ENCODE measurements at regions not wholly inside any gene's neighbourhood (a gene's known extent, or its start where the extent isn't known, plus 50 kb on each side); places are given as distances from the start of the nearest gene placed in this dataset.

GRCh38 chr1:8084913-8085312 is 58.8 kb upstream of the ERRFI1 start:
- Histone ChIP-seq H3K9me2 (replicated peaks; ENCODE audit: insufficient read depth) (no peaks in the 10 kb centered on the region), H3K27me3 (no peaks in the 10 kb centered on the region), H3K9me3 (ENCODE audit: low read depth) (no peaks in the 10 kb centered on the region), H3K27ac (no peak overlapping the region), H3K4me1 (ENCODE audit: insufficient read depth) (peaks cover 18% of the 10 kb centered on the region), H3K4me3 (no peak overlapping the region), H3K4me2 (no peak overlapping the region), H4K20me1 (ENCODE audit: insufficient read depth, poor library complexity, severe bottlenecking) (no peaks in the 10 kb centered on the region), H3K36me3 (replicated peaks; ENCODE audit: insufficient read depth, low read depth) (no peaks in the 10 kb centered on the region), H3K79me2 (no peaks in the 10 kb centered on the region), H2AFZ (no peak overlapping the region)
- DNase-seq (ENCODE audit: low spot score), result no peak
- 96% methylated on average over 6 of the region's 6 CpGs for WGBS (ENCODE audit: low lambda C conversion rate, missing lambda C conversion rate)
- TF ChIP-seq EZH2phosphoT487 (IDR thresholded peaks at IDR 0.05; ENCODE audit: low read depth, severe bottlenecking, unreplicated experiment) (no peak), EZH2 (IDR thresholded peaks at IDR 0.05; ENCODE audit: borderline replicate concordance) (no peak)

- Histone ChIP-seq H2AFZ (no peak overlapping the region), H3K27ac (peak overlapping the region; percentile 85), H3K9me3 (ENCODE audit: low read depth) (no peaks in the 10 kb centered on the region), H3K9me2 (replicated peaks; ENCODE audit: insufficient read depth) (no peaks in the 10 kb centered on the region), H3K79me2 (no peaks in the 10 kb centered on the region), H4K20me1 (ENCODE audit: insufficient read depth, poor library complexity, severe bottlenecking) (no peaks in the 10 kb centered on the region), H3K4me1 (ENCODE audit: insufficient read depth) (peaks cover 18% of the 10 kb centered on the region), H3K36me3 (replicated peaks; ENCODE audit: insufficient read depth, low read depth) (no peaks in the 10 kb centered on the region), H3K4me3 (no peak overlapping the region), H3K4me2 (peak overlapping the region; percentile 9), H3K27me3 (no peaks in the 10 kb centered on the region)
- TF ChIP-seq EZH2 (IDR thresholded peaks at IDR 0.05; ENCODE audit: borderline replicate concordance) (no peak), EZH2phosphoT487 (IDR thresholded peaks at IDR 0.05; ENCODE audit: low read depth, severe bottlenecking, unreplicated experiment) (no peak)
- TF ChIP-seq, protein P1, sequence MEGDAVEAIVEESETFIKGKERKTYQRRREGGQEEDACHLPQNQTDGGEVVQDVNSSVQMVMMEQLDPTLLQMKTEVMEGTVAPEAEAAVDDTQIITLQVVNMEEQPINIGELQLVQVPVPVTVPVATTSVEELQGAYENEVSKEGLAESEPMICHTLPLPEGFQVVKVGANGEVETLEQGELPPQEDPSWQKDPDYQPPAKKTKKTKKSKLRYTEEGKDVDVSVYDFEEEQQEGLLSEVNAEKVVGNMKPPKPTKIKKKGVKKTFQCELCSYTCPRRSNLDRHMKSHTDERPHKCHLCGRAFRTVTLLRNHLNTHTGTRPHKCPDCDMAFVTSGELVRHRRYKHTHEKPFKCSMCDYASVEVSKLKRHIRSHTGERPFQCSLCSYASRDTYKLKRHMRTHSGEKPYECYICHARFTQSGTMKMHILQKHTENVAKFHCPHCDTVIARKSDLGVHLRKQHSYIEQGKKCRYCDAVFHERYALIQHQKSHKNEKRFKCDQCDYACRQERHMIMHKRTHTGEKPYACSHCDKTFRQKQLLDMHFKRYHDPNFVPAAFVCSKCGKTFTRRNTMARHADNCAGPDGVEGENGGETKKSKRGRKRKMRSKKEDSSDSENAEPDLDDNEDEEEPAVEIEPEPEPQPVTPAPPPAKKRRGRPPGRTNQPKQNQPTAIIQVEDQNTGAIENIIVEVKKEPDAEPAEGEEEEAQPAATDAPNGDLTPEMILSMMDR (IDR thresholded peaks at IDR 0.05; ENCODE audit: poor library complexity), result no peak
- WGBS (ENCODE audit: low lambda C conversion rate, missing lambda C conversion rate), result 39% methylated on average over 9 of the region's 9 CpGs
- no peak for DNase-seq (ENCODE audit: low spot score)
Observed at GRCh38 chr1:8083739-8084484, 57.8 kb upstream of the ERRFI1 start.

DNA sequence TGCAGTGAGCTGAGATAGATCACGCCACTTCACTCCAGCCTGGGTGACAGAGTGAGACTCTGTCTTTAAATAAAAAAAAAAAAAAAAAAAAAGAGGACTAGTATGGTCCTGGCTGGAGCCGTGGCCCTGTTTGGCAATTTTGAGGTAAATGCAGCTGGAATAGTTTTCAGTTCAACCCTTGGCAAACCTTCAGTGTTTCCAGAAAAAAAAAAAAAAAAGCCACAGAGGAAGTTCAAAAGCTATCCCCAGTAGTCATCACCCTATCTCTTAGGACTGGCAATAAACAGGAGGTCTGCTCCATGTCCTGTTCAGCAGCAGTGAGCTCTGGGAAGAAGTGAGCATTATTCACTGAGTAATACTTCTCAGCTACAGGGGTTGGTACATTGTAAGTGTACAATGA is 56.8 kb upstream of the ERRFI1 start:
- H3K4me3 ChIP-seq, result no peak overlapping the region
- H3K9me2 ChIP-seq (replicated peaks; ENCODE audit: insufficient read depth), result no peaks in the 10 kb centered on the region
- no peaks in the 10 kb centered on the region for H3K36me3 ChIP-seq (replicated peaks; ENCODE audit: insufficient read depth, low read depth)
- H3K9me3 ChIP-seq (ENCODE audit: low read depth), result no peaks in the 10 kb centered on the region
- TF ChIP-seq EZH2 (IDR thresholded peaks at IDR 0.05; ENCODE audit: borderline replicate concordance), result no peak
- peak; percentile 44 for DNase-seq (ENCODE audit: low spot score)
- peaks cover 28% of the 10 kb centered on the region for H3K4me1 ChIP-seq (ENCODE audit: insufficient read depth)
- H3K27me3 ChIP-seq, result no peaks in the 10 kb centered on the region
- WGBS (ENCODE audit: low lambda C conversion rate, missing lambda C conversion rate), result 75% methylated on average over 2 of the region's 2 CpGs
- H3K79me2 ChIP-seq, result no peaks in the 10 kb centered on the region
- peak overlapping the region; percentile 9 for H3K4me2 ChIP-seq
- H3K27ac ChIP-seq, result peak overlapping the region; percentile 85
- H4K20me1 ChIP-seq (ENCODE audit: insufficient read depth, poor library complexity, severe bottlenecking), result no peaks in the 10 kb centered on the region
- H2AFZ ChIP-seq, result no peak overlapping the region

GRCh38 chr1:8078176-8078671 is 52.1 kb upstream of the ERRFI1 start:
- Histone ChIP-seq H3K9me3 (ENCODE audit: low read depth) (no peaks in the 10 kb centered on the region), H2AFZ (no peak overlapping the region), H3K9me2 (replicated peaks; ENCODE audit: insufficient read depth) (no peaks in the 10 kb centered on the region), H3K27ac (peak overlapping the region; percentile 95), H3K36me3 (replicated peaks; ENCODE audit: insufficient read depth, low read depth) (no peaks in the 10 kb centered on the region), H3K27me3 (no peaks in the 10 kb centered on the region), H3K4me1 (ENCODE audit: insufficient read depth) (peaks cover 36% of the 10 kb centered on the region), H3K4me2 (peak overlapping the region; percentile 49), H4K20me1 (ENCODE audit: insufficient read depth, poor library complexity, severe bottlenecking) (no peaks in the 10 kb centered on the region), H3K79me2 (no peaks in the 10 kb centered on the region), H3K4me3 (no peak overlapping the region)
- peak; percentile 56 for DNase-seq (ENCODE audit: low spot score)
- 53% methylated on average over 6 of the region's 6 CpGs for WGBS (ENCODE audit: low lambda C conversion rate, missing lambda C conversion rate)
- TF ChIP-seq, protein P1 (IDR thresholded peaks at IDR 0.05; ENCODE audit: poor library complexity), result no peak

Measured in hepatocyte (in vitro differentiated cells).